ENCODE measurements at regions not wholly inside any gene's neighbourhood (a gene's known extent, or its start where the extent isn't known, plus 50 kb on each side); places are given as distances from the start of the nearest gene placed in this dataset.
"Not testable (repeated sequence)": the region's sequence is repeated elsewhere in the genome, so short reads cannot be mapped to it uniquely, and the experiment has no call there.

GRCh38 chr6:15825332-15825930 lies 162.6 kb upstream of the DTNBP1 start:
- no peak for DNase-seq

- DNase-seq, result no peak
Measured at GRCh38 chr6:15824811-15825210, 162.0 kb upstream of the DTNBP1 start.

- DNase-seq, result no peak
Measured at GRCh38 chr6:15823838-15824414, 161.1 kb upstream of the DTNBP1 start.

- no peak for DNase-seq
Measured at GRCh38 chr6:15822835-15823234, 160.0 kb upstream of the DTNBP1 start.

GRCh38 chr6:15819841-15820240 lies 157.0 kb upstream of the DTNBP1 start:
- DNase-seq, result no peak

GRCh38 chr6:15819226-15819625 lies 156.4 kb upstream of the DTNBP1 start:
- DNase-seq, result no peak

- no peak for DNase-seq
Measured at GRCh38 chr6:15818491-15818890, 155.7 kb upstream of the DTNBP1 start.

GRCh38 chr6:15818044-15818443 lies 155.2 kb upstream of the DTNBP1 start:
- no peak for DNase-seq

GRCh38 chr6:15817100-15817499 lies 154.3 kb upstream of the DTNBP1 start:
- DNase-seq, result no peak

GRCh38 chr6:15816661-15817060 lies 153.8 kb upstream of the DTNBP1 start:
- no peak for DNase-seq

GRCh38 chr6:15813698-15814097 lies 150.9 kb upstream of the DTNBP1 start:
- not testable (repeated sequence) for DNase-seq

GRCh38 chr6:15811107-15811506 lies 148.3 kb upstream of the DTNBP1 start:
- no peak for DNase-seq

GRCh38 chr6:15810618-15811017 lies 147.8 kb upstream of the DTNBP1 start:
- DNase-seq, result no peak

GRCh38 chr6:15809367-15809766 lies 146.5 kb upstream of the DTNBP1 start:
- DNase-seq, result no peak

- DNase-seq, result no peak
Measured at GRCh38 chr6:15804164-15805154, 141.6 kb upstream of the DTNBP1 start.

- no peak for DNase-seq
Measured at GRCh38 chr6:15802466-15802865, 139.6 kb upstream of the DTNBP1 start.

GRCh38 chr6:15801912-15802311 lies 139.1 kb upstream of the DTNBP1 start:
- DNase-seq, result no peak

- no peak for DNase-seq
Measured at GRCh38 chr6:15800841-15801617, 138.2 kb upstream of the DTNBP1 start.

- no peak for DNase-seq
Measured at GRCh38 chr6:15798533-15799255, 135.9 kb upstream of the DTNBP1 start.

GRCh38 chr6:15796844-15797243 lies 134.0 kb upstream of the DTNBP1 start:
- DNase-seq, result no peak

- DNase-seq, result no peak
Measured at GRCh38 chr6:15796130-15796771, 133.4 kb upstream of the DTNBP1 start.

GRCh38 chr6:15793826-15794225 lies 131.0 kb upstream of the DTNBP1 start:
- DNase-seq, result no peak
